Panc1 (cell line): ENCODE measurements at regions not wholly inside any gene's neighbourhood (a gene's known extent, or its start where the extent isn't known, plus 50 kb on each side); places are given as distances from the start of the nearest gene placed in this dataset.

Source experiments
- ATAC-seq: fragments of 200-7000 bp; cut with Tn5 transposase; 2 replicates; pipeline ENCODE4 v1.9.1; 2020; ENCODE audit warnings: mild to moderate bottlenecking, moderate library complexity
- BruUV-seq: library from RNA; stranded (reverse); fragments of 400-500 nt; replicated peaks from 2 replicates; lab custom pipeline; 2021; lab: Mats Ljungman, UMichigan
- CTCF ChIA-PET: fragments of 300-600 bp; sonication (Branson Sonifier 250); formaldehyde crosslinking; loops from one replicate; lab custom pipeline; 2022; ENCODE audit warnings: antibody characterized with exemption; lab: Charles Lee
- POLR2A ChIA-PET: fragments of 300-600 bp; sonication (Branson Sonifier 250); formaldehyde crosslinking; loops from one replicate; lab custom pipeline; 2022; ENCODE audit warnings: antibody characterized with exemption; lab: Charles Lee
- DNase-seq: peaks from one replicate; pipeline ENCODE4 v3.0.0-alpha.2; 2010; ENCODE audit warnings: low read depth, low spot score
- H3K27ac ChIP-seq: 2 replicates; pipeline ENCODE4 v1.5.1; 2011; ENCODE audit warnings: mild to moderate bottlenecking, low read length, inconsistent platforms
- H3K27me3 ChIP-seq: fragments of 200-500 bp; sonication (Bioruptor generic); 2 replicates; pipeline ENCODE4 v1.6.0; 2014; ENCODE audit warnings: low read length, inconsistent platforms; ENCODE audit not compliant: control insufficient read depth, insufficient read depth
- H3K36me3 ChIP-seq: fragments of 200-500 bp; sonication (Bioruptor generic); 2 replicates; pipeline ENCODE4 v1.5.1; 2014; ENCODE audit warnings: inconsistent platforms, mild to moderate bottlenecking, low read length, moderate library complexity; ENCODE audit not compliant: control insufficient read depth, insufficient read depth
- H3K4me1 ChIP-seq: 2 replicates; pipeline ENCODE4 v1.5.1; 2011; ENCODE audit warnings: inconsistent platforms, mild to moderate bottlenecking, low read length, moderate library complexity; ENCODE audit not compliant: control insufficient read depth, insufficient read depth
- H3K4me3 ChIP-seq, 2 experiments: 2 replicates each; pipeline ENCODE4 v1.5.1; 2011 to 2012; ENCODE audit warnings: low read depth in 2 of 2, low read length in 2 of 2, mild to moderate bottlenecking in 2 of 2, inconsistent platforms in 1 of 2, moderate library complexity in 1 of 2
- H3K9me3 ChIP-seq: fragments of 200-500 bp; sonication (Bioruptor generic); 2 replicates; pipeline ENCODE4 v1.5.1; 2014; ENCODE audit warnings: low read depth, mild to moderate bottlenecking, inconsistent platforms, low read length, moderate library complexity; ENCODE audit not compliant: control insufficient read depth, insufficient read depth
- POLR2AphosphoS5 ChIP-seq: IDR thresholded peaks from 2 replicates; pipeline ENCODE4 v1.6.1; 2012; ENCODE audit warnings: mild to moderate bottlenecking, low read depth, low read length, moderate library complexity
- SIN3A ChIP-seq: IDR thresholded peaks from 2 replicates; pipeline ENCODE4 v1.6.1; 2012; ENCODE audit warnings: low read depth, mild to moderate bottlenecking, low read length, moderate library complexity, borderline replicate concordance; ENCODE audit not compliant: insufficient read depth
- TCF7L2 ChIP-seq: IDR thresholded peaks from 2 replicates; pipeline ENCODE4 v1.6.1; 2011; ENCODE audit warnings: mild to moderate bottlenecking, low read depth, low read length, inconsistent platforms
- in situ Hi-C: cut with HindIII; loops from 2 replicates; pipeline ENCODE4 v1.10.0; 2016; ENCODE audit warnings: low sequenced_read_pairs, low pct_unique_long_range_greater_than_20kb
- intact Hi-C: fragments of 100-400 bp; cut with micrococcal nuclease; formaldehyde crosslinking; loops from one replicate; pipeline ENCODE4 v1.10.0; 2022; ENCODE audit not compliant: unreplicated experiment
- TF ChIP-seq, protein P1 (sequence below), 2 experiments: IDR thresholded peaks; 2 replicates each; pipeline ENCODE4 v1.6.1; 2011 to 2012; ENCODE audit warnings: low read depth in 2 of 2, control low read depth in 1 of 2, low read length in 1 of 2, mild to moderate bottlenecking in 1 of 2, moderate library complexity in 1 of 2; ENCODE audit not compliant: insufficient read depth in 1 of 2
- TF ChIP-seq, protein P2 (sequence below): fragments of 450-650 bp; IDR thresholded peaks from 2 replicates; pipeline ENCODE4 v1.5.1; 2017; ENCODE audit warnings: mild to moderate bottlenecking

DNA sequence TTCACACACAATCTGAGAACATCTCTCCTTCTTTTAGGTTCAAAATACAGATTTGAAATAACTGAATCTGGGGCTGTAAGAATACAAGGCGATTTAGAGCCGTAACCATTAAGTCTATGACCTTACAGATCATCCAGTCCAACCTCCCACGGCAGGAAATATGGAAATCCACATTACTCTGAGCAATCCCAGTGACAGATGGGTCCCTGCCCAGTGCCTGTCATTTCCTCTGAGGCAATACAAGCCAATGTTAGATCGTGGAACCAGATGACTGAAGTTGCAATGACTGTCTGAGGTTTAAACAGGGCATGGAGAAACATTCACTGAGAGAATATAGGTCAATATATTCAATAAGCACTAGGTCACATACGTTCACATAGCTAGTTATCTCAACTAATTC is 77.4 kb upstream of the OR5AK2 start:
- Histone ChIP-seq H3K4me1 (no peaks in the 10 kb centered on the region), H3K36me3 (no peaks in the 10 kb centered on the region), H3K9me3 (no peaks in the 10 kb centered on the region), H3K27ac (no peak overlapping the region), H3K4me3 (no peak overlapping the region), H3K27me3 (no peaks in the 10 kb centered on the region)
- in situ Hi-C loops: no loop called here
- ATAC-seq (no peak), DNase-seq (no peak)
- CTCF ChIA-PET: no interaction called here
- POLR2A ChIA-PET: no interaction called here
- TF ChIP-seq POLR2AphosphoS5 (no peak), TCF7L2 (no peak), SIN3A (no peak)
- TF ChIP-seq, protein P1, sequence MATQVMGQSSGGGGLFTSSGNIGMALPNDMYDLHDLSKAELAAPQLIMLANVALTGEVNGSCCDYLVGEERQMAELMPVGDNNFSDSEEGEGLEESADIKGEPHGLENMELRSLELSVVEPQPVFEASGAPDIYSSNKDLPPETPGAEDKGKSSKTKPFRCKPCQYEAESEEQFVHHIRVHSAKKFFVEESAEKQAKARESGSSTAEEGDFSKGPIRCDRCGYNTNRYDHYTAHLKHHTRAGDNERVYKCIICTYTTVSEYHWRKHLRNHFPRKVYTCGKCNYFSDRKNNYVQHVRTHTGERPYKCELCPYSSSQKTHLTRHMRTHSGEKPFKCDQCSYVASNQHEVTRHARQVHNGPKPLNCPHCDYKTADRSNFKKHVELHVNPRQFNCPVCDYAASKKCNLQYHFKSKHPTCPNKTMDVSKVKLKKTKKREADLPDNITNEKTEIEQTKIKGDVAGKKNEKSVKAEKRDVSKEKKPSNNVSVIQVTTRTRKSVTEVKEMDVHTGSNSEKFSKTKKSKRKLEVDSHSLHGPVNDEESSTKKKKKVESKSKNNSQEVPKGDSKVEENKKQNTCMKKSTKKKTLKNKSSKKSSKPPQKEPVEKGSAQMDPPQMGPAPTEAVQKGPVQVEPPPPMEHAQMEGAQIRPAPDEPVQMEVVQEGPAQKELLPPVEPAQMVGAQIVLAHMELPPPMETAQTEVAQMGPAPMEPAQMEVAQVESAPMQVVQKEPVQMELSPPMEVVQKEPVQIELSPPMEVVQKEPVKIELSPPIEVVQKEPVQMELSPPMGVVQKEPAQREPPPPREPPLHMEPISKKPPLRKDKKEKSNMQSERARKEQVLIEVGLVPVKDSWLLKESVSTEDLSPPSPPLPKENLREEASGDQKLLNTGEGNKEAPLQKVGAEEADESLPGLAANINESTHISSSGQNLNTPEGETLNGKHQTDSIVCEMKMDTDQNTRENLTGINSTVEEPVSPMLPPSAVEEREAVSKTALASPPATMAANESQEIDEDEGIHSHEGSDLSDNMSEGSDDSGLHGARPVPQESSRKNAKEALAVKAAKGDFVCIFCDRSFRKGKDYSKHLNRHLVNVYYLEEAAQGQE (IDR thresholded peaks at IDR 0.05; ENCODE audit: insufficient read depth in 1 of 2, low read depth in 2 of 2, low read length in 1 of 2): no peak
- TF ChIP-seq, protein P2, sequence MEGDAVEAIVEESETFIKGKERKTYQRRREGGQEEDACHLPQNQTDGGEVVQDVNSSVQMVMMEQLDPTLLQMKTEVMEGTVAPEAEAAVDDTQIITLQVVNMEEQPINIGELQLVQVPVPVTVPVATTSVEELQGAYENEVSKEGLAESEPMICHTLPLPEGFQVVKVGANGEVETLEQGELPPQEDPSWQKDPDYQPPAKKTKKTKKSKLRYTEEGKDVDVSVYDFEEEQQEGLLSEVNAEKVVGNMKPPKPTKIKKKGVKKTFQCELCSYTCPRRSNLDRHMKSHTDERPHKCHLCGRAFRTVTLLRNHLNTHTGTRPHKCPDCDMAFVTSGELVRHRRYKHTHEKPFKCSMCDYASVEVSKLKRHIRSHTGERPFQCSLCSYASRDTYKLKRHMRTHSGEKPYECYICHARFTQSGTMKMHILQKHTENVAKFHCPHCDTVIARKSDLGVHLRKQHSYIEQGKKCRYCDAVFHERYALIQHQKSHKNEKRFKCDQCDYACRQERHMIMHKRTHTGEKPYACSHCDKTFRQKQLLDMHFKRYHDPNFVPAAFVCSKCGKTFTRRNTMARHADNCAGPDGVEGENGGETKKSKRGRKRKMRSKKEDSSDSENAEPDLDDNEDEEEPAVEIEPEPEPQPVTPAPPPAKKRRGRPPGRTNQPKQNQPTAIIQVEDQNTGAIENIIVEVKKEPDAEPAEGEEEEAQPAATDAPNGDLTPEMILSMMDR: no peak
- intact Hi-C loops: no loop called here
- no TSS peak for BruUV-seq

- CTCF ChIA-PET: no interaction called here
Measured at GRCh38 chr11:56910785-56911184, 77.9 kb upstream of the OR5AK2 start.

More at GRCh38 chr11:56910785-56911184, 77.9 kb upstream of the OR5AK2 start:
- in situ Hi-C loops: no loop called here
- Histone ChIP-seq H3K4me1 (no peaks in the 10 kb centered on the region), H3K36me3 (no peaks in the 10 kb centered on the region), H3K4me3 (no peak overlapping the region), H3K9me3 (no peaks in the 10 kb centered on the region), H3K27ac (no peak overlapping the region), H3K27me3 (no peaks in the 10 kb centered on the region)
- POLR2A ChIA-PET: no interaction called here
- TF ChIP-seq TCF7L2 (no peak), SIN3A (no peak), POLR2AphosphoS5 (no peak)
- TF ChIP-seq, protein P1 (IDR thresholded peaks at IDR 0.05; ENCODE audit: insufficient read depth in 1 of 2, low read depth in 2 of 2, low read length in 1 of 2): no peak
- TF ChIP-seq, protein P2: no peak
- ATAC-seq: no peak
- DNase-seq: no peak
- intact Hi-C loops: no loop called here
- BruUV-seq: no TSS peak
